Fibroblast of gingiva (primary cell): ENCODE measurements at regions not wholly inside any gene's neighbourhood (a gene's known extent, or its start where the extent isn't known, plus 50 kb on each side); places are given as distances from the start of the nearest gene placed in this dataset.
"Not testable (repeated sequence)": the region's sequence is repeated elsewhere in the genome, so short reads cannot be mapped to it uniquely, and the experiment has no call there.

Experiments
- DNase-seq: peaks from one replicate; pipeline ENCODE4 v3.0.0-alpha.2; 2011; ENCODE audit warnings: low read depth

- DNase-seq: no peak
Measured at GRCh38 chr3:95265129-95265528, 1202.3 kb downstream of the NSUN3 start.

- DNase-seq: no peak
Measured at GRCh38 chr3:95271395-95271794, 1208.5 kb downstream of the NSUN3 start.

GRCh38 chr3:95272166-95272565, 1209.3 kb downstream of the NSUN3 start:
- no peak for DNase-seq

- no peak for DNase-seq
Measured at GRCh38 chr3:95272781-95273180, 1209.9 kb downstream of the NSUN3 start.

GRCh38 chr3:95277613-95278012, 1214.8 kb downstream of the NSUN3 start:
- no peak for DNase-seq

GRCh38 chr3:95280711-95281352, 1218.0 kb downstream of the NSUN3 start:
- DNase-seq: no peak

- no peak for DNase-seq
Measured at GRCh38 chr3:95289295-95289694, 1226.4 kb downstream of the NSUN3 start.

- DNase-seq: no peak
Measured at GRCh38 chr3:95297581-95297980, 1234.7 kb downstream of the NSUN3 start.

GRCh38 chr3:95302044-95302443, 1239.2 kb downstream of the NSUN3 start:
- DNase-seq: no peak

GRCh38 chr3:95310560-95310959, 1247.7 kb downstream of the NSUN3 start:
- DNase-seq: no peak

GRCh38 chr3:95311272-95311671, 1248.4 kb downstream of the NSUN3 start:
- DNase-seq: no peak

GRCh38 chr3:95312650-95313049, 1249.8 kb downstream of the NSUN3 start:
- no peak for DNase-seq

- no peak for DNase-seq
Measured at GRCh38 chr3:95319921-95320494, 1257.1 kb downstream of the NSUN3 start.

- no peak for DNase-seq
Measured at GRCh38 chr3:95327478-95327877, 1264.6 kb downstream of the NSUN3 start.

- DNase-seq: no peak
Measured at GRCh38 chr3:95333826-95334225, 1271.0 kb downstream of the NSUN3 start.

- no peak for DNase-seq
Measured at GRCh38 chr3:95334461-95334860, 1271.6 kb downstream of the NSUN3 start.

- DNase-seq: no peak
Measured at GRCh38 chr3:95335517-95335916, 1272.7 kb downstream of the NSUN3 start.

- DNase-seq: no peak
Measured at GRCh38 chr3:95338446-95338845, 1275.6 kb downstream of the NSUN3 start.

GRCh38 chr3:95341314-95341713, 1278.5 kb downstream of the NSUN3 start:
- no peak for DNase-seq

GRCh38 chr3:95343228-95343627, 1280.4 kb downstream of the NSUN3 start:
- DNase-seq: no peak

- no peak for DNase-seq
Measured at GRCh38 chr3:95343767-95344166, 1280.9 kb downstream of the NSUN3 start.

GRCh38 chr3:95347936-95348335, 1285.1 kb downstream of the NSUN3 start:
- not testable (repeated sequence) for DNase-seq

GRCh38 chr3:95348879-95349278, 1286.0 kb downstream of the NSUN3 start:
- no peak for DNase-seq

- no peak for DNase-seq
Measured at GRCh38 chr3:95350049-95350448, 1287.2 kb downstream of the NSUN3 start.
